ENCODE measurements at regions not wholly inside any gene's neighbourhood (a gene's known extent, or its start where the extent isn't known, plus 50 kb on each side); places are given as distances from the start of the nearest gene placed in this dataset.

GRCh38 chr10:128684215-128684614 is 558.0 kb upstream of the MKI67 start:
- TF ChIP-seq TAF1 (IDR thresholded peaks at IDR 0.05; ENCODE audit: low read depth) (no peak), SMC3 (conservative IDR thresholded peaks at IDR 0.05; ENCODE audit: poor library complexity) (no peak), EP300 (conservative IDR thresholded peaks at IDR 0.05; ENCODE audit: poor library complexity, severe bottlenecking) (no peak), CTCF (IDR thresholded peaks at IDR 0.05; ENCODE audit: poor library complexity, severe bottlenecking) (no peak), RAD21 (conservative IDR thresholded peaks at IDR 0.05) (no peak)
- Histone ChIP-seq H3K9me3 (ENCODE audit: low read length) (no peaks in the 10 kb centered on the region), H3K4me3 (ENCODE audit: low read length) (no peak overlapping the region), H3K4me2 (ENCODE audit: low read length) (no peak overlapping the region), H3K79me2 (replicated peaks; ENCODE audit: insufficient read depth, low read length) (no peaks in the 10 kb centered on the region), H3K9ac (ENCODE audit: low read length) (no peak overlapping the region), H3K27me3 (ENCODE audit: insufficient read depth, low read depth, low read length) (no peaks in the 10 kb centered on the region), H3K27ac (ENCODE audit: low read length) (no peak overlapping the region), H3K36me3 (ENCODE audit: insufficient read depth, low read length) (no peaks in the 10 kb centered on the region), H2AFZ (ENCODE audit: low read depth, low read length) (no peak overlapping the region), H3K9me2 (ENCODE audit: insufficient read depth, low read length) (no peaks in the 10 kb centered on the region), H4K20me1 (ENCODE audit: insufficient read depth) (no peaks in the 10 kb centered on the region), H3F3A (ENCODE audit: insufficient read depth, low read length, poor library complexity, severe bottlenecking) (no peaks in the 10 kb centered on the region)

- Histone ChIP-seq H3K4me2 (ENCODE audit: low read length) (no peak overlapping the region), H3K9me2 (ENCODE audit: insufficient read depth, low read length) (no peaks in the 10 kb centered on the region), H3F3A (ENCODE audit: insufficient read depth, low read length, poor library complexity, severe bottlenecking) (no peaks in the 10 kb centered on the region), H3K9ac (ENCODE audit: low read length) (no peak overlapping the region), H3K36me3 (ENCODE audit: insufficient read depth, low read length) (no peaks in the 10 kb centered on the region), H3K4me3 (ENCODE audit: low read length) (no peak overlapping the region), H2AFZ (ENCODE audit: low read depth, low read length) (no peak overlapping the region), H3K27ac (ENCODE audit: low read length) (no peak overlapping the region), H3K9me3 (ENCODE audit: low read length) (no peaks in the 10 kb centered on the region), H3K27me3 (ENCODE audit: insufficient read depth, low read depth, low read length) (no peaks in the 10 kb centered on the region), H3K79me2 (replicated peaks; ENCODE audit: insufficient read depth, low read length) (no peaks in the 10 kb centered on the region), H4K20me1 (ENCODE audit: insufficient read depth) (no peaks in the 10 kb centered on the region)
- TF ChIP-seq EZH2 (IDR thresholded peaks at IDR 0.05; ENCODE audit: borderline replicate concordance, insufficient read depth, low read length, poor library complexity, severe bottlenecking) (no peak), TAF1 (IDR thresholded peaks at IDR 0.05; ENCODE audit: low read depth) (no peak), POLR2AphosphoS5 (IDR thresholded peaks at IDR 0.05) (no peak), CTCF (IDR thresholded peaks at IDR 0.05; ENCODE audit: poor library complexity, severe bottlenecking) (no peak), REST (IDR thresholded peaks at IDR 0.05; ENCODE audit: borderline replicate concordance) (no peak), RAD21 (conservative IDR thresholded peaks at IDR 0.05) (no peak), SMC3 (conservative IDR thresholded peaks at IDR 0.05; ENCODE audit: poor library complexity) (no peak), MXI1 (conservative IDR thresholded peaks at IDR 0.05; ENCODE audit: poor library complexity, severe bottlenecking) (no peak), EP300 (conservative IDR thresholded peaks at IDR 0.05; ENCODE audit: poor library complexity, severe bottlenecking) (no peak)
These were observed 560.5 kb upstream of the MKI67 start for GRCh38 chr10:128686630-128687278.
